SK-N-MC (cell line): ENCODE measurements at regions not wholly inside any gene's neighbourhood (a gene's known extent, or its start where the extent isn't known, plus 50 kb on each side); places are given as distances from the start of the nearest gene placed in this dataset.
"Not testable (repeated sequence)": the region's sequence is repeated elsewhere in the genome, so short reads cannot be mapped to it uniquely, and the experiment has no call there.

ENCODE experiments used
- DNase-seq: peaks from one replicate; pipeline ENCODE4 v3.0.0-alpha.2; 2011; ENCODE audit warnings: low read depth, low spot score
- H3K27ac ChIP-seq: fragments of 200-600 bp; sonication (generic); 2 replicates; pipeline ENCODE4 v1.5.1; 2016; ENCODE audit warnings: mixed run types
- H3K36me3 ChIP-seq: fragments of 200-600 bp; sonication (generic); 2 replicates; pipeline ENCODE4 v1.6.1; 2017; ENCODE audit warnings: antibody characterized with exemption, low read length, mixed read lengths; ENCODE audit not compliant: insufficient read depth
- H3K4me3 ChIP-seq: fragments of 200-600 bp; sonication (generic); 2 replicates; pipeline ENCODE4 v1.5.1; 2016
- H3K9ac ChIP-seq: fragments of 200-600 bp; sonication (generic); 2 replicates; pipeline ENCODE4 v1.8.0; 2017; ENCODE audit warnings: mixed run types, mixed read lengths; ENCODE audit not compliant: insufficient read length
- H3K9me3 ChIP-seq: fragments of 200-600 bp; sonication (generic); 2 replicates; pipeline ENCODE4 v1.6.1; 2017; ENCODE audit warnings: low read depth, mild to moderate bottlenecking, antibody characterized with exemption, low read length, moderate library complexity, mixed read lengths
- EZH2 ChIP-seq: fragments of 200-600 bp; sonication (generic); IDR thresholded peaks from one replicate; pipeline ENCODE4 v1.6.1; 2017; ENCODE audit warnings: antibody characterized with exemption
- FOXP2 ChIP-seq: optimal IDR thresholded peaks from 2 replicates; pipeline ENCODE3; 2011; ENCODE audit warnings: mild to moderate bottlenecking, moderate library complexity; ENCODE audit not compliant: insufficient read depth; ENCODE audit errors: extremely low read length, control extremely low read depth
- POLR2AphosphoS5 ChIP-seq: IDR thresholded peaks from 2 replicates; pipeline ENCODE4 v1.6.1; 2012; ENCODE audit warnings: mild to moderate bottlenecking, low read depth, low read length, borderline replicate concordance

DNA sequence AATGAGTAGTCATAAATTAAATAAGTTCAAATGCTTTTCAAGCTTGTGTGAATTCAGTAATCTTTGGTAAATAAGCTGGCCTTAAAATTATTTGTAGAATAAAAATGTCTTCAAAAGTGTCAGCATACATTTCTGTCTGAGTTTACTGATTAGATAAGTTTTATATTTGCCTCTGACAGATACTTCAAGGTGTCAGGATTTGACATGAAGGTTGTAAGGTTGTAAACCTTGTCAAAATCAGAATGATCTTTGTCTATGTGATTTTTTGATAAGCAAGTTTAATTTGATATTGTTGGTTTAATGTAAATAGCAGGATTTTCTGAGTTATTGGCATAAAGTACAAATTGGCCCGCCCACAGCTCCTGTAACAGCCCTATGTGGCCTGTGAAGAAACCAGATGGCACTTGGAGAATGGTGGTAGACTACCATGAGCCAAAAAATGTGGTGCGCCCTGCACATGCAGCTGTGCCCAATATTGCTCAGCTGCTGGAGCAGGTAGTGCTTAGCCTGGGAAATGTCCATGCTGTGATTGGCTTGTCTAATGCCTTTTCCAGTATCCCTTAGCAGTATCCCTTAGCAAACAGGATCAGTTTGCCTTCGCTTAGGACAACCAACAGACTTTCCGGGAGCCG, 188.0 kb upstream of the SPHKAP start:
- TF ChIP-seq EZH2 = no peak
- no peak for TF ChIP-seq FOXP2
- TF ChIP-seq POLR2AphosphoS5 = no peak
- Histone ChIP-seq H3K27ac (no peak overlapping the region), H3K9ac (no peak overlapping the region), H3K4me3 (no peak overlapping the region), H3K9me3 (no peaks in the 10 kb centered on the region), H3K36me3 (no peaks in the 10 kb centered on the region)
- no peak for DNase-seq

DNA sequence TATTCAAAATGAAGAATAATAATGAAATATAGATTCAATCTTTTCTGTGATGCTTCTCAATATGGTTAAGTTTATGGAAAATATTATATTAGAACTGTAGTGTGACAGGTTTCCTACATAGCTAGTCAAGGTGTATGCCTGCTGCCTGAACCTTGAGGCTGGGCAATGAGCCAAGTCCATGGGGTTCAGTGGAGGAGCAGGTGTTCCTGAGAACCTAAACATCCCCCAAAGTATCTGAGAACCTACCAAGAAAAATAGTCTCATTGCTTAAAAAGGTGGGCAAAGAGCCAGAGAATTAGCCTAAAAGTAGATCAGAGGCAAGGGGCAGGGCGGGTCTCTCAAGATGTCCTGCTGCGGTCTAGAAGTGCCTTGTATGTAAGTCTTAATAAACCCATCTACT, 185.9 kb upstream of the SPHKAP start:
- H3K9ac ChIP-seq = no peak overlapping the region
- no peak overlapping the region for H3K27ac ChIP-seq
- no peak overlapping the region for H3K4me3 ChIP-seq
- DNase-seq = no peak
- TF ChIP-seq FOXP2 (no peak), EZH2 (no peak), POLR2AphosphoS5 (no peak)
- no peaks in the 10 kb centered on the region for H3K36me3 ChIP-seq
- H3K9me3 ChIP-seq = no peaks in the 10 kb centered on the region

DNA sequence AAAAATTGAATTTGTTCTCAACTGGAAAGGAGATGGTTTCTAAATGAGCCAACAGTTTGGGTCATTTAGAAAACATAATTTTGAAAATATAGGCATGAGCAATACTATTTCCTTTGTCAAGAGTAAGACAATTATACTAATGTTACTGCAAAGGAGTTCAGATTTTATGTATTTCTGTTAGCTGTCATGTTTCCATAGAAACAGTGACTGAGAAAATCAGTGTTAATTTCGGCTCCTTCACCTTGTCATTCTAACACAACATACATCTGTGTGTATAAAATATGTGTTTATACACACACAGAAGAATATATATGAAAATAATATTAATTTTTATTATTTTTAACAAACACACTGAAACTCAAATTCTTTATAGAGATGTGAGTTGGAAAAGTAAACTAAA, 178.0 kb upstream of the SPHKAP start:
- Histone ChIP-seq H3K4me3 (no peak overlapping the region), H3K9me3 (no peaks in the 10 kb centered on the region), H3K27ac (no peak overlapping the region), H3K36me3 (no peaks in the 10 kb centered on the region), H3K9ac (no peak overlapping the region)
- DNase-seq = no peak
- TF ChIP-seq POLR2AphosphoS5 (no peak), FOXP2 (no peak), EZH2 (no peak)

DNA sequence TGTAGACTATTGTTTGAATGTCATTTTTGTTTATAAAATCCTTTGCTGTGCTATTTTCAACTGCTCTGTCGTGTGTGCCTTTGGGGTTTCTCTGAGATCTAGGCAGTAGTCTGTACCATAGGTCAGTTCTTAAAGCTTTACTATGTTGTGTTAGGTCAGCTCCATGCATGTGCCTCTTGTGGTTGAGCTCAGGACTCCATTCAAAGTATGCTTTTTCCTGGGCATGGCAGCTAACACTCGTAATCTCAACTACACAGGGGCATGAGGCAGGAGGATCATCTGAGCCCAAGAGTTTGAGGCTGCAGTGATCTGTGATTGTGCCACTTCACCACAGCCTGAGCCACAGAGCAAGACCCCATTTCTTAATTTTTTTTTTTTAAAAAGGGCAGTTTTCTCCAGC, 174.4 kb upstream of the SPHKAP start:
- Histone ChIP-seq H3K27ac (no peak overlapping the region), H3K4me3 (no peak overlapping the region), H3K9ac (no peak overlapping the region), H3K36me3 (no peaks in the 10 kb centered on the region), H3K9me3 (no peaks in the 10 kb centered on the region)
- TF ChIP-seq POLR2AphosphoS5 (no peak), FOXP2 (no peak), EZH2 (no peak)
- no peak for DNase-seq

DNA sequence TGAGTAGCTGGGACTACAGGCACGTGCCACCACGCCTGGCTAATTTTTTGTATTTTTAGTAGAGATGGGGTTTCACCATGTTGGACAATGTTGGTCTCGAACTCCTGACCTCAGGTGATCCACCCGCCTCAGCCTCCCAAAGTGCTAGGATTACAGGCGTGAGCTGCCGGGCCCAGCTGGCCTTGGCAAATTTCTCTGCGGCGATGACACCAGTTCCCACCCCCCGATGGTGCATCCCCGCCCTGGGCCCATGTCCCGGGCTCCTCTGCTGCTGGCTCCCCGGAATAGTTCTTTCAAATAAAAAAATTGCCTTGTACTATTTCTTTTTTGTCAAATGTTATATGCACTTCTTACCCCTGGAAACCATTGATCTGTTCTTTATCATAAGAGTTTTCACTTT, 171.5 kb upstream of the SPHKAP start:
- not testable (repeated sequence) for H3K4me3 ChIP-seq, DNase-seq, H3K27ac ChIP-seq, H3K9me3 ChIP-seq, H3K9ac ChIP-seq, H3K36me3 ChIP-seq

DNA sequence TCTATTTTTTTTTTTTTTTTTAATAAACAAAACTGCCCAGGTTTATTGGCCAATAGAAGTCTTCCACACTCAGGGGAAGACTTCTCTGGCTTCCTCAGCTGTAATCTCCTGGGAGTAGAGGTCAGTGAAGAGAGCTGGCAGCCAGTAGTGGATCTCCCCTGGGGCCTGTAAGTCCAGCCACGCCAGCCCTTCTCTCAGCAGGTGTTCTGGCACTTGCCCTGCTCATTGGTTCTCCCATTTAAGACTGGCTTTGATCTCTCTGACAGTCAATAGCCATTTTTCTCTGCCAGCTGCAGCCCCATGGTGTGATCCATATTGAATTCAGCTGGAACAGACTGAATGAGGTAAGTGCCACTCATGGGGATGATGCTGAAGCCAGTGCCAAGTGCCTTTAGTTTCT, 170.6 kb upstream of the SPHKAP start:
- no peak for DNase-seq
- Histone ChIP-seq H3K27ac (no peak overlapping the region), H3K9ac (no peak overlapping the region), H3K36me3 (no peaks in the 10 kb centered on the region), H3K9me3 (no peaks in the 10 kb centered on the region), H3K4me3 (no peak overlapping the region)
- TF ChIP-seq EZH2 (no peak), POLR2AphosphoS5 (no peak), FOXP2 (no peak)

DNA sequence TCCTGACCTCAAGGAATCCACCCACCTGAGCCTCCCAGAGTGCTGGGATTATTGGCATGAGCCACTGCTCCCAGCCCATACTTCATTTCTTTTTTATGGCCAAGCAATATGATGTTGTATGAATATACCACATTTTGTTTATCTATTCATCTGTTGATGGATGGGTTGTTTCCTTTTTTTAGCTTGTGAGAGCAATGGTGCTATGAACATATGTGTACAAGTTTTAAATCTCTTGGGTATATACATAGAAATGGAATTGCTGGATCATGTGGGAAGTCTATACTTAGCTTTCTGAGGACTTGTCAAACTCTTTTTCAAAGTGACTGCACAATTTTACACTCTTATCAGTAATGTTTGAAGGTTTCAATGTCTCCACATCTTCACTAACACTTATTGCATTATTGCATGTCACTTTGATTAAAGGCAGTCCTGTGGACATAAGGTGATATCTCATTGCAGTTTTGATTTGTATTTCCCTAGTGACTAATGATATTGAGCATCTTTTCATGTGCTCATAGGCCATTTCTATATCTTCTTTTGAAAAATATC, 167.1 kb upstream of the SPHKAP start:
- TF ChIP-seq POLR2AphosphoS5 = no peak
- TF ChIP-seq FOXP2 = no peak
- TF ChIP-seq EZH2 = no peak
- no peak for DNase-seq
- Histone ChIP-seq H3K4me3 (no peak overlapping the region), H3K27ac (no peak overlapping the region), H3K36me3 (no peaks in the 10 kb centered on the region), H3K9me3 (no peaks in the 10 kb centered on the region), H3K9ac (no peak overlapping the region)

DNA sequence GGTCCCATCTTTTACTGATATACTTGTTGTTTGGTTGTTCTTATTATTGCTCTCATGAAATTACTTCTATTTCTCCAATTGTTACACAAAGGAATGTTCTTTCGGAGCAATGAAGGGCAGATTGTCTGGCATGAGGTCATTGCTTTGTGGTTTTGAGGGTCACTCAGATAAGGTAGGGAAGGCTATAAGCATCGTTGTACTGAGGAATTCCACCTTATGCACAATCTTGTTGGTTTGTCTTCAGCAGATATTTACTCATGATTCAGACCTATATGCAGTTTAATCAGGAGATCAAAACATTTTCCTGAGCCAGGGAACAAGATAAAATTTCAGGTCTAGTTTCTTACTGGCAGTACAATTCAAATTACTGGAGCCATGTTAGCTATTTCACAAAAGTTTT, 163.0 kb upstream of the SPHKAP start:
- no peak overlapping the region for H3K4me3 ChIP-seq
- H3K9ac ChIP-seq = no peak overlapping the region
- TF ChIP-seq FOXP2 (no peak), EZH2 (no peak), POLR2AphosphoS5 (no peak)
- no peak for DNase-seq
- no peaks in the 10 kb centered on the region for H3K36me3 ChIP-seq
- H3K27ac ChIP-seq = no peak overlapping the region
- H3K9me3 ChIP-seq = no peaks in the 10 kb centered on the region

DNA sequence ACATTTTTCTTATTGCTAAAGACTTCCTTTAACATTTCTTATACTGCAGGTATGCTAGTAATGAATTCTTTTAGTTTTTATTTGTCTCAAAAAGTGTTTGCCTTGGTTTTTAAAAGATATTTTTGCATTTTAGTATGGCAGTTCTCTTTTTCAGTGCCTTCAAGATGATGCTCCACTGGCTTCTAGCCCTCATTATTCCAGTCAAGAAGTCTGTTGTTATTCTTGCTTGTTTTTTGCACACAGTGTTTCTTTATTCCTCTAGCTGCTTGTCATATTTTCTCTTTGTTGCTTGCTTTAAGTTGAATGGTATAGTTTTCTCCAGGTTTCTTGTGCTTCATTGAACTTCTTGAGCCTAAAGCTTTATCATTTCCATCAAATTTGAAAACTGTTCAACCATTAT, 158.0 kb upstream of the SPHKAP start:
- no peaks in the 10 kb centered on the region for H3K36me3 ChIP-seq
- DNase-seq = no peak
- no peak overlapping the region for H3K4me3 ChIP-seq
- no peak for TF ChIP-seq POLR2AphosphoS5
- no peak for TF ChIP-seq FOXP2
- no peak for TF ChIP-seq EZH2
- H3K9me3 ChIP-seq = no peaks in the 10 kb centered on the region
- H3K27ac ChIP-seq = no peak overlapping the region
- no peak overlapping the region for H3K9ac ChIP-seq
